B cell (primary cell): ENCODE measurements at regions not wholly inside any gene's neighbourhood (a gene's known extent, or its start where the extent isn't known, plus 50 kb on each side); places are given as distances from the start of the nearest gene placed in this dataset.

Source experiments
- ATAC-seq: fragments of 200-7000 bp; cut with Tn5 transposase; one replicate; pipeline ENCODE4 v1.10.0; 2021; ENCODE audit warnings: low read depth, mild to moderate bottlenecking, moderate number of reproducible peaks, moderate library complexity
- CTCF ChIA-PET: fragments of 350-600 bp; sonication (Branson Sonifier 250); formaldehyde crosslinking; loops from one replicate; lab custom pipeline; 2021; ENCODE audit warnings: antibody characterized with exemption, inconsistent platforms; lab: Charles Lee
- POLR2A ChIA-PET: fragments of 350-600 bp; sonication (Branson Sonifier 250); formaldehyde crosslinking; loops from one replicate; lab custom pipeline; 2021; ENCODE audit warnings: antibody characterized with exemption; lab: Charles Lee
- DNase-seq: peaks from one replicate; pipeline ENCODE4 v3.0.0; 2013
- H2AFZ ChIP-seq: 2 replicates; pipeline ENCODE4 v1.6.1; 2012; ENCODE audit warnings: mild to moderate bottlenecking, low read depth, low read length; ENCODE audit not compliant: insufficient read depth, poor library complexity, severe bottlenecking
- H3K27ac ChIP-seq, 2 donors: 1 replicate in 1 of 2; 2 replicates in 1 of 2; pipeline ENCODE4 v1.5.1; 2012 to 2013; ENCODE audit warnings: low read length in 2 of 2, mild to moderate bottlenecking in 2 of 2, moderate library complexity in 1 of 2
- H3K27me3 ChIP-seq, 4 experiments: fragments of 200-600 bp in 1 of 4; sonication (generic) in 1 of 4; replicated peaks in 1 of 4; 1 replicate in 2 of 4; 2 replicates in 2 of 4; pipeline versions ENCODE4 v1.6.1 to v1.7.0; 2013 to 2016; ENCODE audit warnings: low read length in 3 of 4, mild to moderate bottlenecking in 2 of 4, mixed read lengths in 1 of 4, moderate library complexity in 1 of 4; ENCODE audit not compliant: insufficient read depth in 4 of 4, control insufficient read depth in 3 of 4; ENCODE audit errors: control extremely low read depth in 1 of 4
- H3K36me3 ChIP-seq, 2 experiments: replicated peaks in 1 of 2; 1 replicate in 1 of 2; 2 replicates in 1 of 2; pipeline versions ENCODE4 v1.6.1 to v1.7.1; 2013; ENCODE audit warnings: low read length in 1 of 2; ENCODE audit not compliant: insufficient read depth in 2 of 2, control insufficient read depth in 1 of 2; ENCODE audit errors: control extremely low read depth in 1 of 2, extremely low read depth in 1 of 2
- H3K4me1 ChIP-seq, 2 donors: fragments of 200-600 bp in 1 of 2; sonication (generic) in 1 of 2; 1 replicate in 1 of 2; 2 replicates in 1 of 2; pipeline versions ENCODE4 v1.5.1 to v1.6.1; 2013 to 2017; ENCODE audit warnings: low read length in 2 of 2; ENCODE audit not compliant: control insufficient read depth in 2 of 2, insufficient read depth in 2 of 2
- H3K4me2 ChIP-seq: replicated peaks from 2 replicates; pipeline ENCODE3; 2012; ENCODE audit warnings: mild to moderate bottlenecking, low read depth, low read length; ENCODE audit not compliant: poor library complexity, severe bottlenecking
- H3K4me3 ChIP-seq, 5 experiments: fragments of 200-600 bp in 1 of 5; sonication (generic) in 1 of 5; 1 replicate in 3 of 5; 2 replicates in 2 of 5; pipeline versions ENCODE4 v1.5.1 to v1.7.0; 2011 to 2016; ENCODE audit warnings: low read length in 4 of 5, mild to moderate bottlenecking in 4 of 5, low read depth in 2 of 5, control low read depth in 1 of 5, moderate library complexity in 1 of 5; ENCODE audit not compliant: insufficient read depth in 1 of 5; ENCODE audit errors: control extremely low read depth in 1 of 5, extremely low read depth in 1 of 5
- H3K79me2 ChIP-seq: fragments of 200-600 bp; sonication (generic); one replicate; pipeline ENCODE4 v1.6.0; 2016; ENCODE audit warnings: low read length; ENCODE audit not compliant: control insufficient read depth, insufficient read depth
- H3K9ac ChIP-seq: fragments of 200-600 bp; sonication (generic); 2 replicates; pipeline ENCODE4 v1.6.1; 2017; ENCODE audit warnings: mild to moderate bottlenecking, low read length, moderate library complexity
- H3K9me3 ChIP-seq, 3 donors: one replicate each; pipeline versions ENCODE4 v1.6.1 to v1.7.1; 2013; ENCODE audit warnings: low read length in 2 of 3; ENCODE audit not compliant: control insufficient read depth in 2 of 3, insufficient read depth in 1 of 3; ENCODE audit errors: control extremely low read depth in 1 of 3
- H4K20me1 ChIP-seq: 2 replicates; pipeline ENCODE4 v1.6.0; 2012; ENCODE audit warnings: mild to moderate bottlenecking, low read length; ENCODE audit not compliant: insufficient read depth, control insufficient read depth, poor library complexity, severe bottlenecking
- H3K27ac Mint-ChIP-seq: one replicate; pipeline ENCODE4 v1.8.0; 2021; ENCODE audit warnings: mixed read lengths
- H3K27me3 Mint-ChIP-seq: one replicate; pipeline ENCODE4 v1.8.0; 2021; ENCODE audit warnings: mixed read lengths
- H3K4me1 Mint-ChIP-seq: one replicate; pipeline ENCODE4 v1.8.0; 2021; ENCODE audit warnings: mixed read lengths
- H3K4me3 Mint-ChIP-seq: one replicate; pipeline ENCODE4 v1.8.0; 2021; ENCODE audit warnings: mixed read lengths
- H3K9me3 Mint-ChIP-seq: one replicate; pipeline ENCODE4 v1.8.0; 2022; ENCODE audit warnings: mixed read lengths; ENCODE audit not compliant: insufficient read depth
- EZH2 ChIP-seq: IDR thresholded peaks from 2 replicates; pipeline ENCODE4 v1.6.1; 2012; ENCODE audit warnings: borderline replicate concordance, low read depth, mild to moderate bottlenecking, moderate library complexity, low read length; ENCODE audit not compliant: insufficient read depth, poor library complexity, severe bottlenecking
- WGBS: methylation state at CpG from one replicate; pipeline ENCODE4 v1.1.5; 2013; ENCODE audit warnings: missing lambda C conversion rate; ENCODE audit not compliant: insufficient coverage; 5-methylcytosine and 5-hydroxymethylcytosine counted together
- intact Hi-C: fragments of 100-400 bp; cut with micrococcal nuclease; formaldehyde crosslinking; loops from one replicate; pipeline ENCODE4 v1.10.0; 2022
- TF ChIP-seq, protein P1 (sequence below): fragments of 200-600 bp; IDR thresholded peaks from one replicate; pipeline ENCODE4 v1.8.0; 2022; ENCODE audit warnings: antibody characterized with exemption, mild to moderate bottlenecking

DNA sequence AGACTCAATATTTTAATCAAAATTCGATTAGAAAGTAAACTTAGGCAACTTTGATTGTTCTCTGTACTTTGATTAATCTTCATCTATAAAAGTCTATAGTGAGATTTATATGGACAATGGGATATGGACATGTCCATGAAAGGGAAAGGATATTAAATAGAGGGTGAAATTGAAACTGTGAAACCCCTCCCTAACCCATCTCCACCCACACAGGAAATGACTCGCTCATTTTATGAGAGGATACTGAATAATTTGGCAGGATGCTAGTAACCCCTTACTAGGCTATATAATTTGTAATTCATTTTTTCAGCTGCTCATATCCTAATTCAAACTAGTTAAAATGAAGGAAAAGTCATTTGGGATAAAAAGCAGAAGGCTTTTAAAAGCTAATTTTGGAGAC lies 328.0 kb upstream of the ATP2B1 start:
- Histone ChIP-seq H3K9ac (no peak overlapping the region), H3K36me3 (no peaks in the 10 kb centered on the region), H3K27me3 (no peaks in the 10 kb centered on the region), H3K4me1 (no peaks in the 10 kb centered on the region), H3K4me3 (no peak overlapping the region), H3K79me2 (no peaks in the 10 kb centered on the region), H3K27ac (no peak overlapping the region), H4K20me1 (no peaks in the 10 kb centered on the region), H3K9me3 (no peaks in the 10 kb centered on the region), H2AFZ (no peak overlapping the region), H3K4me2 (no peak overlapping the region)
- Mint-ChIP-seq H3K9me3 (peaks cover 2% of the 10 kb centered on the region), H3K27me3 (no peaks in the 10 kb centered on the region), H3K4me3 (no peak overlapping the region), H3K27ac (no peak overlapping the region), H3K4me1 (peaks cover 2% of the 10 kb centered on the region)
- ATAC-seq = no peak
- POLR2A ChIA-PET = no interaction called here
- DNase-seq = no peak
- CTCF ChIA-PET = interaction anchor here (1.0 kb wide), 1 partner anchor 493 kb away, joined by 3 read pairs; no protein-coding TSS in a partner anchor
- TF ChIP-seq, protein P1, sequence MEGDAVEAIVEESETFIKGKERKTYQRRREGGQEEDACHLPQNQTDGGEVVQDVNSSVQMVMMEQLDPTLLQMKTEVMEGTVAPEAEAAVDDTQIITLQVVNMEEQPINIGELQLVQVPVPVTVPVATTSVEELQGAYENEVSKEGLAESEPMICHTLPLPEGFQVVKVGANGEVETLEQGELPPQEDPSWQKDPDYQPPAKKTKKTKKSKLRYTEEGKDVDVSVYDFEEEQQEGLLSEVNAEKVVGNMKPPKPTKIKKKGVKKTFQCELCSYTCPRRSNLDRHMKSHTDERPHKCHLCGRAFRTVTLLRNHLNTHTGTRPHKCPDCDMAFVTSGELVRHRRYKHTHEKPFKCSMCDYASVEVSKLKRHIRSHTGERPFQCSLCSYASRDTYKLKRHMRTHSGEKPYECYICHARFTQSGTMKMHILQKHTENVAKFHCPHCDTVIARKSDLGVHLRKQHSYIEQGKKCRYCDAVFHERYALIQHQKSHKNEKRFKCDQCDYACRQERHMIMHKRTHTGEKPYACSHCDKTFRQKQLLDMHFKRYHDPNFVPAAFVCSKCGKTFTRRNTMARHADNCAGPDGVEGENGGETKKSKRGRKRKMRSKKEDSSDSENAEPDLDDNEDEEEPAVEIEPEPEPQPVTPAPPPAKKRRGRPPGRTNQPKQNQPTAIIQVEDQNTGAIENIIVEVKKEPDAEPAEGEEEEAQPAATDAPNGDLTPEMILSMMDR = no peak
- TF ChIP-seq EZH2 = no peak
- WGBS = no CpG with 5 or more reads among the region's 2 CpGs
- intact Hi-C loops = no loop called here

DNA sequence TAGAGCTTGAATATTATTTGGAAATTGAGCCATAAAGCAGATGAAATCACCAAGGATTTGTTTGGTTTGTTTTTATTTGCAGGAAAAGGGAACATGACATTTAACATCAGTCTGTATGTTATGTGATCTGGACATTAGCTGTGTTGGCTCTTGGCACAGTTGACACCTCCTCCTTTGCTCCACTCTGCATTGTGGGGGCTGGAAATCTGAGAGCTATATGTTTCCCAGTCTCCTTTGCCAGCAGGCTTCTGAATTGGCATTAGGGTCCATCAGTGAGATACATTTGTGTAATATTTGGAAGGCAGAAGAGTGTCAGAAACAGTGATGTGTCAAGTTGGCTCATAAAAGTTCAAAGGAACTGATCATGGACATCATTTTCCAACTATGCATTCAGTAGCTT lies 322.1 kb upstream of the ATP2B1 start:
- Mint-ChIP-seq H3K4me1 (no peaks in the 10 kb centered on the region), H3K4me3 (no peak overlapping the region), H3K9me3 (no peaks in the 10 kb centered on the region), H3K27ac (no peak overlapping the region), H3K27me3 (no peaks in the 10 kb centered on the region)
- H3K27me3 ChIP-seq = no peaks in the 10 kb centered on the region
- no peak overlapping the region for H3K4me2 ChIP-seq
- no peak overlapping the region for H3K4me3 ChIP-seq
- no peaks in the 10 kb centered on the region for H3K79me2 ChIP-seq
- no peak for ATAC-seq
- TF ChIP-seq, protein P1 = no peak
- TF ChIP-seq EZH2 = no peak
- ChIA-PET CTCF (no interaction called here), POLR2A (no interaction called here)
- H2AFZ ChIP-seq = no peak overlapping the region
- H4K20me1 ChIP-seq = no peaks in the 10 kb centered on the region
- H3K27ac ChIP-seq = no peak overlapping the region
- no peak for DNase-seq
- H3K36me3 ChIP-seq = no peaks in the 10 kb centered on the region
- H3K4me1 ChIP-seq = no peaks in the 10 kb centered on the region
- intact Hi-C loops = no loop called here
- no peaks in the 10 kb centered on the region for H3K9me3 ChIP-seq
- no peak overlapping the region for H3K9ac ChIP-seq
